ENCODE measurements at regions not wholly inside any gene's neighbourhood (a gene's known extent, or its start where the extent isn't known, plus 50 kb on each side); places are given as distances from the start of the nearest gene placed in this dataset.

- no peak overlapping the region for H3K4ac ChIP-seq (replicated peaks; ENCODE audit: insufficient read length, low read depth, low read length)
- H2BK5ac ChIP-seq (ENCODE audit: low read depth, low read length): no peak overlapping the region
- H3K36me3 ChIP-seq (ENCODE audit: control insufficient read depth in 2 of 4, insufficient read depth in 4 of 4, low read length in 3 of 4): no peaks in the 10 kb centered on the region
- no peaks in the 10 kb centered on the region for H3K27me3 ChIP-seq (replicated peaks in 1 of 4; ENCODE audit: control insufficient read depth in 3 of 4, extremely low read depth in 1 of 4, insufficient read depth in 3 of 4, low read length in 3 of 4)
- H2BK15ac ChIP-seq (ENCODE audit: low read length): no peak overlapping the region
- no peak overlapping the region for H3K23ac ChIP-seq (ENCODE audit: insufficient read length)
- H3K9me3 ChIP-seq (ENCODE audit: insufficient read depth in 2 of 2, low read depth in 1 of 2, low read length in 1 of 2): no peaks in the 10 kb centered on the region
- H2BK12ac ChIP-seq (ENCODE audit: low read depth, low read length): no peak overlapping the region
- H4K5ac ChIP-seq (ENCODE audit: insufficient read length, low read depth, low read length): no peak overlapping the region
- no peaks in the 10 kb centered on the region for H4K20me1 ChIP-seq (replicated peaks in 1 of 2; ENCODE audit: control insufficient read depth in 1 of 2, insufficient read depth in 2 of 2, low read length in 2 of 2)
- no peak overlapping the region for H2BK120ac ChIP-seq (replicated peaks; ENCODE audit: low read depth, low read length)
- H3K56ac ChIP-seq (replicated peaks; ENCODE audit: insufficient read length, low read depth, low read length): no peak overlapping the region
- H4K91ac ChIP-seq (replicated peaks; ENCODE audit: insufficient read length, low read length): no peak overlapping the region
- POLR2A ChIA-PET (ENCODE audit: partially characterized antibody): no interaction called here
- no peaks in the 10 kb centered on the region for H3K79me1 ChIP-seq (ENCODE audit: low read depth, low read length)
- H3K14ac ChIP-seq (ENCODE audit: insufficient read length): no peak overlapping the region
- no peak overlapping the region for H4K8ac ChIP-seq (ENCODE audit: extremely low read depth, insufficient read depth, low read length)
- H3K4me1 ChIP-seq (replicated peaks in 1 of 4; ENCODE audit: control insufficient read depth in 3 of 4, insufficient read depth in 4 of 4, low read length in 3 of 4): no peaks in the 10 kb centered on the region
- DNase-seq (ENCODE audit: low read depth in 1 of 2, low spot score in 2 of 2): no peak
- H2AK5ac ChIP-seq (ENCODE audit: low read depth, low read length): no peak overlapping the region
- H3K27ac ChIP-seq (ENCODE audit: low read depth, low read length): no peak overlapping the region
- H2AFZ ChIP-seq (ENCODE audit: low read length): no peak overlapping the region
- no peak overlapping the region for H3K4me2 ChIP-seq (ENCODE audit: insufficient read depth in 1 of 2, low read depth in 2 of 2, low read length in 2 of 2)
- no peak overlapping the region for H3K4me3 ChIP-seq (ENCODE audit: extremely low read depth in 1 of 4, insufficient read depth in 2 of 4, low read depth in 3 of 4, low read length in 4 of 4)
- H3K79me2 ChIP-seq (ENCODE audit: control insufficient read depth in 1 of 2, insufficient read depth in 2 of 2, low read length in 2 of 2): no peaks in the 10 kb centered on the region
- no peaks in the 10 kb centered on the region for H3K23me2 ChIP-seq (ENCODE audit: low read depth, low read length)
- H2BK20ac ChIP-seq (ENCODE audit: low read length): no peak overlapping the region
- no peak overlapping the region for H3K18ac ChIP-seq (ENCODE audit: extremely low read depth, low read length)
- CTCF ChIA-PET (ENCODE audit: partially characterized antibody): interaction anchor here (1.2 kb wide), 1 partner anchor 522 kb away, joined by 3 read pairs; no protein-coding TSS in a partner anchor
- no peak overlapping the region for H3K9ac ChIP-seq (replicated peaks in 1 of 4; ENCODE audit: extremely low read depth in 1 of 4, low read depth in 3 of 4, low read length in 3 of 4)
- FAIRE-seq: no peak
- TF ChIP-seq RAD21 (IDR thresholded peaks at IDR 0.05 in 1 of 2, conservative IDR thresholded peaks at IDR 0.05 in 1 of 2; ENCODE audit: low read depth in 2 of 2, low read length in 2 of 2) (no peak), ATF2 (IDR thresholded peaks at IDR 0.05; ENCODE audit: low read length) (no peak), CBX5 (IDR thresholded peaks at IDR 0.05; ENCODE audit: low read depth, low read length) (no peak), BCL11A (IDR thresholded peaks at IDR 0.05; ENCODE audit: low read depth in 2 of 2, low read length in 2 of 2) (no peak)
These were observed 268.2 kb downstream of the TENT5A start for GRCh38 chr6:81484251-81484650.

Data from H1 (cell line).